HFFc6 (cell line): ENCODE measurements at regions not wholly inside any gene's neighbourhood (a gene's known extent, or its start where the extent isn't known, plus 50 kb on each side); places are given as distances from the start of the nearest gene placed in this dataset.

Source experiments
- DNase-seq: peaks from one replicate; pipeline ENCODE4 v3.0.0-alpha.2; 2018
- H3K27ac Mint-ChIP-seq: 2 replicates; pipeline ENCODE4 v1.8.0; 2020; ENCODE audit warnings: mild to moderate bottlenecking, mixed read lengths
- H3K27me3 Mint-ChIP-seq: 2 replicates; pipeline ENCODE4 v1.8.0; 2021; ENCODE audit warnings: mild to moderate bottlenecking, moderate library complexity, mixed read lengths; ENCODE audit not compliant: insufficient read depth
- H3K36me3 Mint-ChIP-seq: 2 replicates; pipeline ENCODE4 v1.8.0; 2021; ENCODE audit warnings: low read depth, mixed read lengths
- H3K4me1 Mint-ChIP-seq: 2 replicates; pipeline ENCODE4 v1.8.0; 2020; ENCODE audit warnings: low read depth, mixed read lengths
- H3K4me3 Mint-ChIP-seq: 2 replicates; pipeline ENCODE4 v1.8.0; 2020; ENCODE audit warnings: mild to moderate bottlenecking, moderate library complexity, mixed read lengths
- H3K9me3 Mint-ChIP-seq: 2 replicates; pipeline ENCODE4 v1.8.0; 2020; ENCODE audit warnings: mild to moderate bottlenecking, mixed read lengths
- TF ChIP-seq, protein P1 (sequence below): fragments of 200-600 bp; sonication (generic); IDR thresholded peaks from 2 replicates; pipeline ENCODE4 v1.5.0; 2021; ENCODE audit warnings: antibody characterized with exemption, mild to moderate bottlenecking

DNA sequence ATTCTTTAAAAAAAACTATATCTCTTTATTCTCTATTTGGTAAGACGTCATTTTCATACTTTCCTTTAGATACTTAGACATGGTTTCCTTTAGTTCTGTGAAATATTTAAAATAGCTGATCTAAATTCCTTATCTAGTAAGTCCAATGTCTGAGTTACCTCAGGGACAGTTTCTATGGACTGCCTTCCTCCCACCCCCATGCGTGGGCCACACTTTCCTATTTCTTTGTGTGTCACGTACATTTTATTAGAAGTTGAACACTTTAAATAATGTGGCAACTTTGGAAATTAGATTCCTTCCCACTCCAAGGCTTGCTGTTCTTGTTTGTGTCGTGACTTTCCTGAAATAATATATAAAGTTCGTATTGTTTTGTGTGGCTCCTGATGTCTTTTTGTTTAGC, 260.7 kb downstream of the EDEM1 start:
- H3K36me3 Mint-ChIP-seq = no peaks in the 10 kb centered on the region
- TF ChIP-seq, protein P1, sequence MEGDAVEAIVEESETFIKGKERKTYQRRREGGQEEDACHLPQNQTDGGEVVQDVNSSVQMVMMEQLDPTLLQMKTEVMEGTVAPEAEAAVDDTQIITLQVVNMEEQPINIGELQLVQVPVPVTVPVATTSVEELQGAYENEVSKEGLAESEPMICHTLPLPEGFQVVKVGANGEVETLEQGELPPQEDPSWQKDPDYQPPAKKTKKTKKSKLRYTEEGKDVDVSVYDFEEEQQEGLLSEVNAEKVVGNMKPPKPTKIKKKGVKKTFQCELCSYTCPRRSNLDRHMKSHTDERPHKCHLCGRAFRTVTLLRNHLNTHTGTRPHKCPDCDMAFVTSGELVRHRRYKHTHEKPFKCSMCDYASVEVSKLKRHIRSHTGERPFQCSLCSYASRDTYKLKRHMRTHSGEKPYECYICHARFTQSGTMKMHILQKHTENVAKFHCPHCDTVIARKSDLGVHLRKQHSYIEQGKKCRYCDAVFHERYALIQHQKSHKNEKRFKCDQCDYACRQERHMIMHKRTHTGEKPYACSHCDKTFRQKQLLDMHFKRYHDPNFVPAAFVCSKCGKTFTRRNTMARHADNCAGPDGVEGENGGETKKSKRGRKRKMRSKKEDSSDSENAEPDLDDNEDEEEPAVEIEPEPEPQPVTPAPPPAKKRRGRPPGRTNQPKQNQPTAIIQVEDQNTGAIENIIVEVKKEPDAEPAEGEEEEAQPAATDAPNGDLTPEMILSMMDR = no peak
- no peak overlapping the region for H3K27ac Mint-ChIP-seq
- no peak overlapping the region for H3K4me3 Mint-ChIP-seq
- no peaks in the 10 kb centered on the region; the same call in 1 of the 2 replicates for H3K27me3 Mint-ChIP-seq
- no peaks in the 10 kb centered on the region for H3K4me1 Mint-ChIP-seq
- peaks cover 16% of the 10 kb centered on the region for H3K9me3 Mint-ChIP-seq
- no peak for DNase-seq

- H3K27ac Mint-ChIP-seq = no peak overlapping the region
- no peaks in the 10 kb centered on the region for H3K4me1 Mint-ChIP-seq
These were observed 261.3 kb downstream of the EDEM1 start for GRCh38 chr3:5448816-5449215.

GRCh38 chr3:5456199-5456598, 268.7 kb downstream of the EDEM1 start:
- H3K27me3 Mint-ChIP-seq = no peaks in the 10 kb centered on the region
- H3K9me3 Mint-ChIP-seq = peaks cover 6% of the 10 kb centered on the region; the same call in 1 of the 2 replicates
- no peak overlapping the region for H3K27ac Mint-ChIP-seq
- no peak overlapping the region for H3K4me3 Mint-ChIP-seq
- no peaks in the 10 kb centered on the region for H3K36me3 Mint-ChIP-seq
- TF ChIP-seq, protein P1 = no peak
- H3K4me1 Mint-ChIP-seq = no peaks in the 10 kb centered on the region
- DNase-seq = no peak

More at GRCh38 chr3:5448816-5449215, 261.3 kb downstream of the EDEM1 start:
- H3K27me3 Mint-ChIP-seq = no peaks in the 10 kb centered on the region; the same call in 1 of the 2 replicates
- no peaks in the 10 kb centered on the region for H3K36me3 Mint-ChIP-seq
- no peak for DNase-seq
- TF ChIP-seq, protein P1 = no peak
- H3K4me3 Mint-ChIP-seq = no peak overlapping the region
- H3K9me3 Mint-ChIP-seq = peaks cover 15% of the 10 kb centered on the region

GRCh38 chr3:5458526-5458925, 271.0 kb downstream of the EDEM1 start:
- Mint-ChIP-seq H3K27ac (no peak overlapping the region), H3K4me1 (no peaks in the 10 kb centered on the region), H3K4me3 (no peak overlapping the region), H3K9me3 (no peaks in the 10 kb centered on the region; the same call in 1 of the 2 replicates), H3K36me3 (no peaks in the 10 kb centered on the region), H3K27me3 (no peaks in the 10 kb centered on the region)
- DNase-seq = no peak
- TF ChIP-seq, protein P1 = no peak

- no peak overlapping the region for H3K27ac Mint-ChIP-seq
- no peak for DNase-seq
- H3K27me3 Mint-ChIP-seq = no peaks in the 10 kb centered on the region
- H3K4me1 Mint-ChIP-seq = no peaks in the 10 kb centered on the region
- H3K36me3 Mint-ChIP-seq = no peaks in the 10 kb centered on the region
- TF ChIP-seq, protein P1 = no peak
- no peak overlapping the region for H3K4me3 Mint-ChIP-seq
- H3K9me3 Mint-ChIP-seq = no peaks in the 10 kb centered on the region; the same call in 1 of the 2 replicates
These were observed 274.6 kb downstream of the EDEM1 start for GRCh38 chr3:5462086-5462485.

DNA sequence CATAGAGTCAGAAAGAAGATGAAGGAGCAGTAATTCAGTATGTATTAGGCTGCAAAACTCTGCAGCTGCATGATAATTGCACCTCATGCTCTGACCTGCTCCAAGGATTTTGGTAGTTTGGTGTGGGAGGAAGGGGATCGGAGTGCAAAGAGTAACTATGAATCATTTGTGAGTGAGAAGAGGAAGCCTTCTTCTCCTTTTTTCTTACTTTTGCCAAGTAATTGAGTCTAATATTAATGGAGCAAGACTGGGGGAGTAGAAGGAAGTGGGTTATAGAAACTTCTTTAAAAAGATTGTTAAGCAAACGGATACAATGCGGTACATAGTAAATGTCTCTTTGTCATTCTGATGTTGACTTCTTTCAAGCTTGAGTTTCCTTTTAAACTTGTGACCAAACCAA, 276.5 kb downstream of the EDEM1 start:
- H3K27me3 Mint-ChIP-seq = no peaks in the 10 kb centered on the region
- no peak overlapping the region for H3K4me3 Mint-ChIP-seq
- H3K4me1 Mint-ChIP-seq = no peaks in the 10 kb centered on the region
- no peak for DNase-seq
- no peaks in the 10 kb centered on the region for H3K36me3 Mint-ChIP-seq
- TF ChIP-seq, protein P1 = no peak
- H3K9me3 Mint-ChIP-seq = peaks cover 10% of the 10 kb centered on the region
- no peak overlapping the region for H3K27ac Mint-ChIP-seq
